ENCODE measurements at regions not wholly inside any gene's neighbourhood (a gene's known extent, or its start where the extent isn't known, plus 50 kb on each side); places are given as distances from the start of the nearest gene placed in this dataset.

DNA sequence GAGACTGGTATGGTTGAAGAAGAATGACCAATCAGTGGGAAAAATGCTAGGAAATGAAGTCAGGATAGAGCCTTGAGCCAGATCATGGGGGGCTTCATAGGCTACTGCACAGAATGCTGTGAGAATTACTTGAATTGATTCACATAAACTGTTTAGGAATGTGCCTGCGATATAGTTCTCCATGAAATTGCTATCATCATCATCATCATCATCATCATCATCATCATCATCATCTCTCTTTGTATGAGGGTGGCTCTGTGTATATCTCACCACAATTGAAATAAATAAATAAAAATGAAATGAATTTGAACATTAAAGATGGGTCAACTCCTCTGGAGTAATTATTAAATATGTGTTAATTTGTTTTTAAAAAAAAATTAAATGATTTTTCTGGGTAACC lies 148.6 kb upstream of the LEF1 start:
- H3K27ac ChIP-seq: no peak overlapping the region
- no peak for TF ChIP-seq CTCF (IDR thresholded peaks at IDR 0.05; ENCODE audit: low read depth, low read length)
- no peaks in the 10 kb centered on the region for H3K4me1 ChIP-seq (ENCODE audit: low read depth)
- H3K4me3 ChIP-seq: no peak overlapping the region
- no peaks in the 10 kb centered on the region for H3K36me3 ChIP-seq
- no peak for DNase-seq (ENCODE audit: low read depth in 1 of 2, low spot score in 1 of 2)
- no peaks in the 10 kb centered on the region for H3K27me3 ChIP-seq
- H3K9me3 ChIP-seq (ENCODE audit: low read depth): no peaks in the 10 kb centered on the region

DNA sequence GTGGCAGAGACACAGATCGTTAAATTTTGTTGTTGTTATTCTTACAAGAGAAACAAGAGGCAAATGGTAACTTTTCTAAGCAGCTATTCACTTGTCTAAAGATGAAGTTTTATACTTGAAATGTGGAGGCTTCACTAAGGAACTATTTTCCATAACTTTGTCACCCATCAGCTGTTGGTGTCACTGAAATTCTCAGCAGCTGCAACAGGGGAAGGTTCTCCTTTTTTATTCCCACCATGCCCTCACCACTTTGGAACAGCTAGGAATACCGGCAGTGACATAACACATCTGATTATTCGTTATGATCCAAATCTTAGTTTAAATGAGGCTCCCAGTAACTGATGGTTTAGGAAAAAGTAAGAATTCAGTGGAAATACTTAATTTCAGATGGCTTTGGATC lies 147.0 kb upstream of the LEF1 start:
- no peak for TF ChIP-seq CTCF (IDR thresholded peaks at IDR 0.05; ENCODE audit: low read depth, low read length)
- Histone ChIP-seq H3K27ac (no peak overlapping the region), H3K36me3 (no peaks in the 10 kb centered on the region), H3K4me1 (ENCODE audit: low read depth) (no peaks in the 10 kb centered on the region), H3K4me3 (no peak overlapping the region), H3K27me3 (no peaks in the 10 kb centered on the region), H3K9me3 (ENCODE audit: low read depth) (no peaks in the 10 kb centered on the region)
- no peak for DNase-seq (ENCODE audit: low read depth in 1 of 2, low spot score in 1 of 2)

- Histone ChIP-seq H3K27me3 (no peaks in the 10 kb centered on the region), H3K9me3 (ENCODE audit: low read depth) (no peaks in the 10 kb centered on the region), H3K27ac (no peak overlapping the region), H3K36me3 (no peaks in the 10 kb centered on the region), H3K4me3 (no peak overlapping the region), H3K4me1 (ENCODE audit: low read depth) (no peaks in the 10 kb centered on the region)
- no peak for DNase-seq (ENCODE audit: low read depth in 1 of 2, low spot score in 1 of 2)
- TF ChIP-seq CTCF (IDR thresholded peaks at IDR 0.05; ENCODE audit: low read depth, low read length): no peak
These were observed 146.3 kb upstream of the LEF1 start for GRCh38 chr4:108314900-108315589.

DNA sequence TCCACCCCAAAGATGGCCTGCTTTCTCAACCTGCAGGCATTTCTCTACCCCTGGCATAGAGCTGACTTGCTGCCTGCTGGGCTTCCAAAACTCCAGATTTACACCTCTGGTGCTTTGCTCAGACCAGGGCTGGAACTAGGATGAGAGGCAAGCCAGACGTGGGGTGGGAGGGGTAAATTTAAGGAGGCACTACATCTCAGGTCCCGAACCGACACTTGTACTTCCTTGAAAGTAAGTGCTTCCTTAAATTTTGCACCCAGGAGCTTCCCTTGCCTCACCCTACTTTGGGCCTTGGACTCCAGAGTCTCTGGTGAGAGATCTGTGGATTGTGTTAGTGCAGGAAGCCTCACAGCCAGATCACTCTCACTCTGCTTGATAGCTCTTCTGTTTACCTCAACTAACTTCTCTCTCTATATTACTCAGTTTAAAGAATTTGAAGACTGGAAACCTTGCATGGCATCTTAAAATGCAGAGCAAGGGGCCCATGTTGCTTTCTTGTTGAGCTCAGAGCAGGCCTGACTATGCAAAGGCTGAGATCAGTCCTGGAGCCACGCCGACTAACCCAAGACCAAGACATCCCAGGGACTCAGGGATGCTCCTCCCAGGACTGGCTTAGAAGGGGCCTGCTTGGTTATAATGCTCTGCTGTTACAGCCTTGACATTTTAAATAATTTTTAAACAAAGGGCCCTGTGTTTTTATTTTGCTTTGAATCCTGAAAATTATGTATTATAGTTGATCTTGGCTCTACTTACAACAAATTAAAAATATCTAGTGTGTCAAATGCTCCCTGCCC lies 145.0 kb upstream of the LEF1 start:
- no peaks in the 10 kb centered on the region for H3K4me1 ChIP-seq (ENCODE audit: low read depth)
- H3K27ac ChIP-seq: no peak overlapping the region
- no peaks in the 10 kb centered on the region for H3K36me3 ChIP-seq
- H3K9me3 ChIP-seq (ENCODE audit: low read depth): no peaks in the 10 kb centered on the region
- H3K4me3 ChIP-seq: no peak overlapping the region
- DNase-seq (ENCODE audit: low read depth in 1 of 2, low spot score in 1 of 2): no peak
- H3K27me3 ChIP-seq: no peaks in the 10 kb centered on the region
- no peak for TF ChIP-seq CTCF (IDR thresholded peaks at IDR 0.05; ENCODE audit: low read depth, low read length)

DNA sequence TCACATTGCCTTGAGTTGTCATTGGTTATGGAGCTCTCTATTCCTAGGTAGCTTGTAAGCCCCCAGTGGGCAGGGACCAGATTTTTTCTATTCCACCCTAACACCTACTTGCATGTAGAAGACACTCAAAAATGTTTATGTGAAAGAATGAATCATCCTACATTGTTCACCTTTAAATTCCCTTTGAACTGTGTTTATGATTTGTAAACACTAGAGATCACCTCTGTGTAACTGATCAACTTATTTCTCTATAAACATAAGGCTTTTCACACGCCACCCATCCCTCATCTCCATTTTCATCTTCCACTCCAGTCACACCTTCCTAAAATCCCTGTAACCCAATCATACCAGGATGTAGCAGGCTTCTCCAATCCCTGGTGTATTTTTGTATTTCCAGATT lies 142.6 kb upstream of the LEF1 start:
- Histone ChIP-seq H3K4me1 (ENCODE audit: low read depth) (no peaks in the 10 kb centered on the region), H3K9me3 (ENCODE audit: low read depth) (no peaks in the 10 kb centered on the region), H3K27ac (no peak overlapping the region), H3K4me3 (no peak overlapping the region), H3K36me3 (no peaks in the 10 kb centered on the region), H3K27me3 (no peaks in the 10 kb centered on the region)
- TF ChIP-seq CTCF (IDR thresholded peaks at IDR 0.05; ENCODE audit: low read depth, low read length): no peak
- no peak for DNase-seq (ENCODE audit: low read depth in 1 of 2, low spot score in 1 of 2)

All from cardiac muscle cell (in vitro differentiated cells and primary cell).